PC-3 (cell line): ENCODE measurements at regions not wholly inside any gene's neighbourhood (a gene's known extent, or its start where the extent isn't known, plus 50 kb on each side); places are given as distances from the start of the nearest gene placed in this dataset.

Experiments
- EZH2phosphoT487 ChIP-seq: fragments of 300-600 bp; sonication (generic); IDR thresholded peaks from 2 replicates; pipeline ENCODE4 v1.6.1; 2018; ENCODE audit warnings: mild to moderate bottlenecking, antibody characterized with exemption, low read length, borderline replicate concordance
- TF ChIP-seq, protein P1 (sequence below): fragments of 300-600 bp; sonication (generic); conservative IDR thresholded peaks from 2 replicates; pipeline ENCODE4 v1.5.1; 2017; ENCODE audit warnings: antibody characterized with exemption, low read depth, mild to moderate bottlenecking, low read length

DNA sequence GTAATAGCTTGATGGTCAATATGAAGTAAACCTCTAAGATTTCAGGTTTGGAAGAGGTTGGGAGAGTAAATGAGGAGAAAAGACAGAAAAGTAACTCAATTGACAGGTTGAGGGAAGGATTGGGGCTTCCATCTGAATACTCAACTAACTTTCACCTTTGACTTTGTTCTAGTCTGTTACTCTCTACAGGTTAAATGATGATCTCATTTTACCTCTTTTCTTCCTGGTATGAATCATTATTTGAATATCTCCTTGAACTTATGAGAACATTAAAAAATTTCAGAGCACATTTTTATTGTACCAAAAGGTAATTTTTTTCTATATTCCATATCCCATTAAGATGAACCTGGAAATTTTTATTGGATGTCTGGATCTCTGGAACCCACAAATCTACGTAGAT, 87.9 kb upstream of the KCNH8 start:
- TF ChIP-seq EZH2phosphoT487, result no peak
- TF ChIP-seq, protein P1, sequence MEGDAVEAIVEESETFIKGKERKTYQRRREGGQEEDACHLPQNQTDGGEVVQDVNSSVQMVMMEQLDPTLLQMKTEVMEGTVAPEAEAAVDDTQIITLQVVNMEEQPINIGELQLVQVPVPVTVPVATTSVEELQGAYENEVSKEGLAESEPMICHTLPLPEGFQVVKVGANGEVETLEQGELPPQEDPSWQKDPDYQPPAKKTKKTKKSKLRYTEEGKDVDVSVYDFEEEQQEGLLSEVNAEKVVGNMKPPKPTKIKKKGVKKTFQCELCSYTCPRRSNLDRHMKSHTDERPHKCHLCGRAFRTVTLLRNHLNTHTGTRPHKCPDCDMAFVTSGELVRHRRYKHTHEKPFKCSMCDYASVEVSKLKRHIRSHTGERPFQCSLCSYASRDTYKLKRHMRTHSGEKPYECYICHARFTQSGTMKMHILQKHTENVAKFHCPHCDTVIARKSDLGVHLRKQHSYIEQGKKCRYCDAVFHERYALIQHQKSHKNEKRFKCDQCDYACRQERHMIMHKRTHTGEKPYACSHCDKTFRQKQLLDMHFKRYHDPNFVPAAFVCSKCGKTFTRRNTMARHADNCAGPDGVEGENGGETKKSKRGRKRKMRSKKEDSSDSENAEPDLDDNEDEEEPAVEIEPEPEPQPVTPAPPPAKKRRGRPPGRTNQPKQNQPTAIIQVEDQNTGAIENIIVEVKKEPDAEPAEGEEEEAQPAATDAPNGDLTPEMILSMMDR, result no peak
